Trophoblast cell (in vitro differentiated cells and primary cell): ENCODE measurements at regions not wholly inside any gene's neighbourhood (a gene's known extent, or its start where the extent isn't known, plus 50 kb on each side); places are given as distances from the start of the nearest gene placed in this dataset.

ENCODE experiments used
- DNase-seq, 2 donors: peaks; one replicate each; pipeline ENCODE4 v3.0.0-alpha.2; 2016
- H2AFZ ChIP-seq: 2 replicates; pipeline ENCODE4 v1.6.1; 2013; ENCODE audit warnings: low read length, moderate library complexity, mild to moderate bottlenecking; ENCODE audit not compliant: insufficient read depth, poor library complexity
- H2AK5ac ChIP-seq: 2 replicates; pipeline ENCODE4 v1.6.1; 2013; ENCODE audit warnings: mild to moderate bottlenecking, low read length
- H2BK120ac ChIP-seq: 2 replicates; pipeline ENCODE4 v1.6.1; 2013; ENCODE audit warnings: low read length, mild to moderate bottlenecking, moderate library complexity; ENCODE audit not compliant: insufficient read depth, poor library complexity
- H2BK12ac ChIP-seq: 2 replicates; pipeline ENCODE4 v1.6.1; 2013; ENCODE audit warnings: mild to moderate bottlenecking, low read length, moderate library complexity
- H2BK5ac ChIP-seq: 2 replicates; pipeline ENCODE4 v1.6.1; 2013; ENCODE audit warnings: low read length, low read depth, moderate library complexity, mild to moderate bottlenecking; ENCODE audit not compliant: poor library complexity
- H3K14ac ChIP-seq: 2 replicates; pipeline ENCODE4 v1.6.1; 2013; ENCODE audit warnings: mild to moderate bottlenecking, low read length
- H3K18ac ChIP-seq: 2 replicates; pipeline ENCODE4 v1.6.1; 2013; ENCODE audit warnings: mild to moderate bottlenecking, low read length
- H3K23ac ChIP-seq: 2 replicates; pipeline ENCODE4 v1.6.1; 2013; ENCODE audit warnings: low read length
- H3K27ac ChIP-seq: 2 replicates; pipeline ENCODE4 v1.5.1; 2013; ENCODE audit warnings: low read depth, mild to moderate bottlenecking, inconsistent platforms, low read length, moderate library complexity
- H3K27me3 ChIP-seq: 2 replicates; pipeline ENCODE4 v1.6.1; 2013; ENCODE audit warnings: inconsistent platforms, mild to moderate bottlenecking, low read length, moderate library complexity; ENCODE audit not compliant: insufficient read depth
- H3K36me3 ChIP-seq, 2 experiments: 1 replicate in 1 of 2; 2 replicates in 1 of 2; pipeline ENCODE4 v1.6.1; 2013; ENCODE audit warnings: low read length in 2 of 2, mild to moderate bottlenecking in 2 of 2, moderate library complexity in 1 of 2; ENCODE audit not compliant: insufficient read depth in 2 of 2, control insufficient read depth in 1 of 2
- H3K4ac ChIP-seq: 2 replicates; pipeline ENCODE4 v1.6.1; 2013; ENCODE audit warnings: low read depth, mild to moderate bottlenecking, low read length, moderate library complexity
- H3K4me1 ChIP-seq, 2 experiments: 1 replicate in 1 of 2; 2 replicates in 1 of 2; pipeline ENCODE4 v1.6.1; 2013; ENCODE audit warnings: low read length in 2 of 2, mild to moderate bottlenecking in 2 of 2, moderate library complexity in 1 of 2; ENCODE audit not compliant: insufficient read depth in 2 of 2, control insufficient read depth in 1 of 2
- H3K4me2 ChIP-seq: 2 replicates; pipeline ENCODE4 v1.6.1; 2013; ENCODE audit warnings: inconsistent platforms, mild to moderate bottlenecking, low read length, moderate library complexity
- H3K4me3 ChIP-seq: 2 replicates; pipeline ENCODE4 v1.5.1; 2013; ENCODE audit warnings: mild to moderate bottlenecking, low read depth, low read length, inconsistent platforms
- H3K79me1 ChIP-seq: one replicate; pipeline ENCODE4 v1.6.1; 2013; ENCODE audit warnings: low read length
- H3K79me2 ChIP-seq: 2 replicates; pipeline ENCODE4 v1.6.1; 2013; ENCODE audit warnings: low read length, mild to moderate bottlenecking; ENCODE audit not compliant: control insufficient read depth, insufficient read depth, poor library complexity
- H3K9ac ChIP-seq: 2 replicates; pipeline ENCODE4 v1.6.1; 2013; ENCODE audit warnings: mild to moderate bottlenecking, low read length
- H3K9me3 ChIP-seq: 2 replicates; pipeline ENCODE4 v1.6.1; 2013; ENCODE audit warnings: low read depth, mild to moderate bottlenecking, control low read depth, inconsistent platforms, low read length; ENCODE audit not compliant: insufficient read depth
- H4K12ac ChIP-seq: 2 replicates; pipeline ENCODE4 v1.6.1; 2013; ENCODE audit warnings: low read depth, mild to moderate bottlenecking, low read length, moderate library complexity
- H4K8ac ChIP-seq: 2 replicates; pipeline ENCODE4 v1.6.1; 2013; ENCODE audit warnings: low read depth, mild to moderate bottlenecking, low read length, moderate library complexity
- H4K91ac ChIP-seq: one replicate; pipeline ENCODE4 v1.6.1; 2013; ENCODE audit warnings: low read depth, mild to moderate bottlenecking, low read length, moderate library complexity
- WGBS: extraction: QIAGEN DNeasy Blood & Tissue Kit; methylation state at CpG from one replicate; pipeline ENCODE4 v1.1.7; 2013; ENCODE audit warnings: missing lambda C conversion rate; ENCODE audit not compliant: insufficient read length, insufficient coverage; ENCODE audit errors: extremely low coverage; 5-methylcytosine and 5-hydroxymethylcytosine counted together

DNA sequence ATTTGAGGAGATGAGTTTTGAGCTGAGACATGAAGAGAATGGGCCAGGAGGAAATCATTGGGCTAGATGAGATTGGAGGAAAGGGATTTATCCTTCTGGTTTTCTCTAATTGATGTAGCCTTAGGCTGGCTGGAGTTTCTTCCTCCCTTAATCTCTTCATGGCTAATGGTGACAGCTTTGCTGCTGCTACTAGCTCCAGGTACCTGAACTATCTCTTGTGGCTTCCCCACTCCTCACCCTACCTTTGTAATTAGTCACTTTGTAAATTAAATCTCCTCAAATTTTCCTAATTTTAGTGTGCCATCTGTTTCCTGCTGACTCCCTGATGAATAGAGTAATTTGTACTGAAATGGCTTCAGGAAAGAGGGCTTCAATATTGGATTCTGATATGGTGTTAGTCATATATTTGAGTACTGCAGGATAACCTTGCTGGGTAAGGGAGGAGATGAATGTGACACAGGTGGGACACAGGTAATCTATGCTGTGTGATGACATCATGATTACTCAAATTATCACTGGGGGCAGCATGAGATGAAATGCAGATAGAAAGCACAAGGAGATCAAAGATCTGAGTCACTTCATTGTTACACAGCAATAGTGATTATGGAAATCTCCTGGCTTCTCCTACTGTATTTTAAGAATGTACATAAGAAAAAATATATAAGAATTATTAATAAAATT is 1134.1 kb upstream of the DDX18 start:
- Histone ChIP-seq H2AFZ (no peak overlapping the region), H3K14ac (no peak overlapping the region), H3K9ac (no peak overlapping the region), H2BK5ac (no peak overlapping the region), H2AK5ac (no peak overlapping the region), H3K23ac (no peak overlapping the region), H3K9me3 (no peaks in the 10 kb centered on the region), H4K12ac (no peak overlapping the region), H3K36me3 (no peaks in the 10 kb centered on the region), H3K79me2 (no peaks in the 10 kb centered on the region), H3K18ac (no peak overlapping the region), H4K91ac (no peak overlapping the region), H2BK120ac (no peak overlapping the region), H2BK12ac (no peak overlapping the region), H4K8ac (no peak overlapping the region), H3K4ac (no peak overlapping the region), H3K4me2 (no peak overlapping the region), H3K4me3 (no peak overlapping the region), H3K79me1 (no peaks in the 10 kb centered on the region), H3K27ac (no peak overlapping the region), H3K4me1 (no peaks in the 10 kb centered on the region), H3K27me3 (no peaks in the 10 kb centered on the region)
- DNase-seq, result no peak

DNA sequence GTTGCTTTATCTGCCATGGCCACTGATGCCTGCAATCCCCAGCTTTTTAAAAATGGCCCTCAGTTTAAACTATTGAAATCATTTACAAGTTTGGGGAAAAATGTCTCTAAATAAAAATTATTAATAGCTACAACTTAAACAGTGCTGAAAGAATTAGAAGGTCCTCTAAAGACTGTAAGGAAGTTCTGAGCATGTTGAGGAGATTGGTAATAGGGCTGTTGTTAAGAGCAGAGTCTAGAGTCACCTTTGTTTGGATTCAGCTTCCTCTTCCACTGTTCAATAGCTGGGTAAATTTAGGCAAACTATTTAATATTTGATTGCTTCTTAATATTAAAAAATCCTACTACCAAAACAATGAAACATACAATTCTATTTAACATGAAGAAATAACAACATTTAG is 1127.1 kb upstream of the DDX18 start:
- no peak overlapping the region for H3K23ac ChIP-seq
- DNase-seq, result no peak
- no peak overlapping the region for H2AK5ac ChIP-seq
- no peak overlapping the region for H2BK5ac ChIP-seq
- no peaks in the 10 kb centered on the region for H3K4me1 ChIP-seq
- no peak overlapping the region for H3K4me2 ChIP-seq
- H4K91ac ChIP-seq, result no peak overlapping the region
- H3K36me3 ChIP-seq, result no peaks in the 10 kb centered on the region
- H3K18ac ChIP-seq, result no peak overlapping the region
- H2AFZ ChIP-seq, result no peak overlapping the region
- H3K79me1 ChIP-seq, result no peaks in the 10 kb centered on the region
- H3K27me3 ChIP-seq, result no peaks in the 10 kb centered on the region
- no peak overlapping the region for H3K14ac ChIP-seq
- H2BK12ac ChIP-seq, result no peak overlapping the region
- H4K8ac ChIP-seq, result no peak overlapping the region
- no peak overlapping the region for H3K27ac ChIP-seq
- H3K9me3 ChIP-seq, result no peaks in the 10 kb centered on the region
- no peak overlapping the region for H3K4me3 ChIP-seq
- no peaks in the 10 kb centered on the region for H3K79me2 ChIP-seq
- no peak overlapping the region for H4K12ac ChIP-seq
- H3K9ac ChIP-seq, result no peak overlapping the region
- no peak overlapping the region for H2BK120ac ChIP-seq
- no peak overlapping the region for H3K4ac ChIP-seq

DNA sequence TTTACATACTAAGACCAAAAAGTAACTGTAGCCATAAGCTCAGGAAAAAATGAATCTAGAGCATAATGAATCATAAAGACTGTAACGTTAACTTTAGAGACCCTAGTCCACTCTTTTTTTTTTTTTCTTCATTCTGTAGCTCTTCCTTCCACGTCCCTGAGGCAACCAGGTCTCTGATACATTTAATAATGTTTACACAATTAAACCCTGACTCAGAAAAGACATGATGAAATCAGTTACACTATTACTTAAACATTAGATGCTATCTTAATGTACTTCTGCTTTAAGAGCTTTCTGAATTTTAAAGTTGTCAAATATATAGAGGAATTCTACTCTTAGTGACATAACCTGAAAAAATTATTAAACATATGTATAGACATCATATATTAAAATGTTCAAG is 1121.5 kb upstream of the DDX18 start:
- Histone ChIP-seq H2AK5ac (no peak overlapping the region), H2AFZ (no peak overlapping the region), H3K27ac (no peak overlapping the region), H3K4me1 (no peaks in the 10 kb centered on the region), H3K18ac (no peak overlapping the region), H3K23ac (no peak overlapping the region), H2BK12ac (no peak overlapping the region), H2BK120ac (no peak overlapping the region), H3K27me3 (no peaks in the 10 kb centered on the region), H3K79me2 (no peaks in the 10 kb centered on the region), H3K9me3 (no peaks in the 10 kb centered on the region), H3K14ac (no peak overlapping the region), H3K4ac (no peak overlapping the region), H4K12ac (no peak overlapping the region), H2BK5ac (no peak overlapping the region), H4K91ac (no peak overlapping the region), H3K4me2 (no peak overlapping the region), H3K79me1 (no peaks in the 10 kb centered on the region), H3K9ac (no peak overlapping the region), H3K4me3 (no peak overlapping the region), H4K8ac (no peak overlapping the region), H3K36me3 (no peaks in the 10 kb centered on the region)
- WGBS, result no CpG with 5 or more reads among the region's 2 CpGs
- no peak for DNase-seq

- no peaks in the 10 kb centered on the region for H3K36me3 ChIP-seq
- no peak overlapping the region for H3K4me3 ChIP-seq
- no peak overlapping the region for H3K23ac ChIP-seq
- H2BK120ac ChIP-seq, result no peak overlapping the region
- H2AK5ac ChIP-seq, result no peak overlapping the region
- no peaks in the 10 kb centered on the region for H3K4me1 ChIP-seq
- no peaks in the 10 kb centered on the region for H3K9me3 ChIP-seq
- WGBS, result no CpG with 5 or more reads among the region's 4 CpGs
- H3K9ac ChIP-seq, result no peak overlapping the region
- H3K4ac ChIP-seq, result no peak overlapping the region
- H3K14ac ChIP-seq, result no peak overlapping the region
- no peak overlapping the region for H4K8ac ChIP-seq
- no peaks in the 10 kb centered on the region for H3K27me3 ChIP-seq
- no peak overlapping the region for H2BK5ac ChIP-seq
- no peak overlapping the region for H3K4me2 ChIP-seq
- H3K18ac ChIP-seq, result no peak overlapping the region
- no peak overlapping the region for H2BK12ac ChIP-seq
- H3K79me2 ChIP-seq, result no peaks in the 10 kb centered on the region
- no peak overlapping the region for H4K12ac ChIP-seq
- no peak overlapping the region for H2AFZ ChIP-seq
- H4K91ac ChIP-seq, result no peak overlapping the region
- no peak overlapping the region for H3K27ac ChIP-seq
- no peaks in the 10 kb centered on the region for H3K79me1 ChIP-seq
- DNase-seq, result no peak
Measured at GRCh38 chr2:116696223-116696622, 1118.3 kb upstream of the DDX18 start.
